CD4-positive, alpha-beta T cell (primary cell): ENCODE measurements at regions not wholly inside any gene's neighbourhood (a gene's known extent, or its start where the extent isn't known, plus 50 kb on each side); places are given as distances from the start of the nearest gene placed in this dataset.

Experiments used
- ATAC-seq: fragments of 200-7000 bp; cut with Tn5 transposase; one replicate; pipeline ENCODE4 v1.10.0; 2022; ENCODE audit warnings: mild to moderate bottlenecking; ENCODE audit not compliant: poor library complexity
- CTCF ChIA-PET: fragments of 350-600 bp; sonication (Branson Sonifier 250); formaldehyde crosslinking; loops from one replicate; lab custom pipeline; 2021; ENCODE audit warnings: antibody characterized with exemption, inconsistent platforms; lab: Charles Lee
- POLR2A ChIA-PET: fragments of 350-600 bp; sonication (Branson Sonifier 250); formaldehyde crosslinking; loops from one replicate; lab custom pipeline; 2021; ENCODE audit warnings: antibody characterized with exemption, inconsistent platforms; lab: Charles Lee
- DNase-seq, 14 experiments: peaks; one replicate each; pipeline ENCODE4 v3.0.0-alpha.2; 2013 to 2020; ENCODE audit warnings: mixed read lengths in 2 of 14
- H3K27ac ChIP-seq, 2 donors: one replicate each; pipeline versions ENCODE4 v1.5.1 to v1.7.0; 2013; ENCODE audit warnings: low read length in 2 of 2, low read depth in 1 of 2, mild to moderate bottlenecking in 1 of 2
- H3K27me3 ChIP-seq, 2 experiments: 1 replicate in 1 of 2; 2 replicates in 1 of 2; pipeline versions ENCODE4 v1.6.1 to v1.7.0; 2013; ENCODE audit warnings: low read length in 2 of 2, control low read depth in 1 of 2, mild to moderate bottlenecking in 1 of 2, moderate library complexity in 1 of 2; ENCODE audit not compliant: insufficient read depth in 2 of 2, control insufficient read depth in 1 of 2
- H3K36me3 ChIP-seq: one replicate; pipeline ENCODE4 v1.6.1; 2013; ENCODE audit warnings: low read length, control low read depth; ENCODE audit not compliant: insufficient read depth
- H3K4me1 ChIP-seq: one replicate; pipeline ENCODE4 v1.6.1; 2013; ENCODE audit warnings: low read length, control low read depth; ENCODE audit not compliant: insufficient read depth
- H3K4me3 ChIP-seq: one replicate; pipeline ENCODE4 v1.5.1; 2013; ENCODE audit warnings: mild to moderate bottlenecking, low read length, moderate library complexity
- H3K9me3 ChIP-seq, 2 experiments: 1 replicate in 1 of 2; 2 replicates in 1 of 2; pipeline versions ENCODE4 v1.6.1 to v1.7.0; 2013; ENCODE audit warnings: low read length in 2 of 2, mild to moderate bottlenecking in 2 of 2, control low read depth in 1 of 2, moderate library complexity in 1 of 2; ENCODE audit not compliant: control insufficient read depth in 1 of 2, insufficient read depth in 1 of 2
- H3K27ac Mint-ChIP-seq: one replicate; pipeline ENCODE4 v1.8.0; 2020; ENCODE audit warnings: mixed read lengths
- H3K27me3 Mint-ChIP-seq: one replicate; pipeline ENCODE4 v1.8.0; 2021; ENCODE audit warnings: mixed read lengths
- H3K36me3 Mint-ChIP-seq: one replicate; pipeline ENCODE4 v1.8.0; 2021; ENCODE audit warnings: low read depth, mixed read lengths
- H3K4me1 Mint-ChIP-seq: one replicate; pipeline ENCODE4 v1.8.0; 2021; ENCODE audit warnings: low read depth, mixed read lengths
- H3K4me3 Mint-ChIP-seq: one replicate; pipeline ENCODE4 v1.8.0; 2020; ENCODE audit warnings: mild to moderate bottlenecking, mixed read lengths
- H3K9me3 Mint-ChIP-seq: one replicate; pipeline ENCODE4 v1.8.0; 2020; ENCODE audit warnings: mixed read lengths
- CTCF ChIP-seq: fragments of 200-600 bp; IDR thresholded peaks from one replicate; pipeline ENCODE4 v1.8.0; 2022; ENCODE audit warnings: antibody characterized with exemption, mild to moderate bottlenecking
- intact Hi-C, 2 experiments: fragments of 100-400 bp; cut with DNase I in 1 of 2; cut with micrococcal nuclease in 1 of 2; formaldehyde crosslinking; loops; one replicate each; pipeline versions ENCODE4 v1.15.1 to v1.9.0; 2023 to 2025; cut with DNase I, micrococcal nuclease

- H3K4me3 Mint-ChIP-seq = no peak overlapping the region
- ATAC-seq (no peak), DNase-seq (no peak)
- Histone ChIP-seq H3K4me1 (no peaks in the 10 kb centered on the region), H3K27me3 (no peaks in the 10 kb centered on the region), H3K4me3 (no peak overlapping the region), H3K36me3 (no peaks in the 10 kb centered on the region), H3K9me3 (peaks cover 3 to 7% of the 10 kb centered on the region in 2 experiments), H3K27ac (no peak overlapping the region)
- no peaks in the 10 kb centered on the region for H3K4me1 Mint-ChIP-seq
- H3K27ac Mint-ChIP-seq = no peak overlapping the region
- POLR2A ChIA-PET = no interaction called here
- intact Hi-C loops = no loop called here
- H3K27me3 Mint-ChIP-seq = no peaks in the 10 kb centered on the region
- no peaks in the 10 kb centered on the region for H3K36me3 Mint-ChIP-seq
- peaks cover 4% of the 10 kb centered on the region for H3K9me3 Mint-ChIP-seq
- CTCF ChIA-PET = no interaction called here
- TF ChIP-seq CTCF = no peak
Measured at GRCh38 chr14:47833011-47833410, 157.6 kb upstream of the MDGA2 start.

GRCh38 chr14:47826809-47827208 is 151.4 kb upstream of the MDGA2 start:
- no peak overlapping the region for H3K4me3 Mint-ChIP-seq
- POLR2A ChIA-PET = no interaction called here
- H3K27ac Mint-ChIP-seq = no peak overlapping the region
- Histone ChIP-seq H3K9me3 (peaks cover 0 to 7% of the 10 kb centered on the region in 2 experiments), H3K27me3 (no peaks in the 10 kb centered on the region), H3K36me3 (no peaks in the 10 kb centered on the region), H3K4me1 (no peaks in the 10 kb centered on the region), H3K4me3 (no peak overlapping the region), H3K27ac (no peak overlapping the region)
- no peaks in the 10 kb centered on the region for H3K36me3 Mint-ChIP-seq
- intact Hi-C loops = no loop called here
- TF ChIP-seq CTCF = no peak
- no peaks in the 10 kb centered on the region for H3K4me1 Mint-ChIP-seq
- DNase-seq = no peak
- no peaks in the 10 kb centered on the region for H3K27me3 Mint-ChIP-seq
- H3K9me3 Mint-ChIP-seq = no peaks in the 10 kb centered on the region
- ATAC-seq = no peak
- CTCF ChIA-PET = no interaction called here

GRCh38 chr14:47822326-47822725 is 146.9 kb upstream of the MDGA2 start:
- no peak for TF ChIP-seq CTCF
- H3K27me3 ChIP-seq = no peaks in the 10 kb centered on the region
- no peak overlapping the region for H3K27ac ChIP-seq
- ChIA-PET POLR2A (no interaction called here), CTCF (no interaction called here)
- no peaks in the 10 kb centered on the region for H3K36me3 ChIP-seq
- no peak overlapping the region for H3K4me3 ChIP-seq
- no peak overlapping the region for H3K4me3 Mint-ChIP-seq
- no peaks in the 10 kb centered on the region for H3K4me1 Mint-ChIP-seq
- H3K27me3 Mint-ChIP-seq = no peaks in the 10 kb centered on the region
- intact Hi-C loops = no loop called here
- no peaks in the 10 kb centered on the region for H3K36me3 Mint-ChIP-seq
- ATAC-seq = no peak
- DNase-seq = no peak
- H3K27ac Mint-ChIP-seq = no peak overlapping the region
- H3K9me3 ChIP-seq = no peaks in the 10 kb centered on the region
- H3K9me3 Mint-ChIP-seq = peaks cover 7% of the 10 kb centered on the region
- H3K4me1 ChIP-seq = no peaks in the 10 kb centered on the region
